GM12864 (cell line): ENCODE measurements at regions not wholly inside any gene's neighbourhood (a gene's known extent, or its start where the extent isn't known, plus 50 kb on each side); places are given as distances from the start of the nearest gene placed in this dataset.

Experiments used
- DNase-seq: peaks from one replicate; pipeline ENCODE4 v3.0.0-alpha.2; 2011; ENCODE audit warnings: low read depth
- H3K4me3 ChIP-seq: 2 replicates; pipeline ENCODE4 v1.5.1; 2011; ENCODE audit warnings: mild to moderate bottlenecking, low read depth, low read length, control low read depth
- TF ChIP-seq, protein P1 (sequence below): IDR thresholded peaks from 2 replicates; pipeline ENCODE4 v1.5.1; 2011; ENCODE audit warnings: low read depth, mild to moderate bottlenecking, moderate library complexity, low read length, control low read depth, inconsistent platforms; ENCODE audit errors: missing control alignments

DNA sequence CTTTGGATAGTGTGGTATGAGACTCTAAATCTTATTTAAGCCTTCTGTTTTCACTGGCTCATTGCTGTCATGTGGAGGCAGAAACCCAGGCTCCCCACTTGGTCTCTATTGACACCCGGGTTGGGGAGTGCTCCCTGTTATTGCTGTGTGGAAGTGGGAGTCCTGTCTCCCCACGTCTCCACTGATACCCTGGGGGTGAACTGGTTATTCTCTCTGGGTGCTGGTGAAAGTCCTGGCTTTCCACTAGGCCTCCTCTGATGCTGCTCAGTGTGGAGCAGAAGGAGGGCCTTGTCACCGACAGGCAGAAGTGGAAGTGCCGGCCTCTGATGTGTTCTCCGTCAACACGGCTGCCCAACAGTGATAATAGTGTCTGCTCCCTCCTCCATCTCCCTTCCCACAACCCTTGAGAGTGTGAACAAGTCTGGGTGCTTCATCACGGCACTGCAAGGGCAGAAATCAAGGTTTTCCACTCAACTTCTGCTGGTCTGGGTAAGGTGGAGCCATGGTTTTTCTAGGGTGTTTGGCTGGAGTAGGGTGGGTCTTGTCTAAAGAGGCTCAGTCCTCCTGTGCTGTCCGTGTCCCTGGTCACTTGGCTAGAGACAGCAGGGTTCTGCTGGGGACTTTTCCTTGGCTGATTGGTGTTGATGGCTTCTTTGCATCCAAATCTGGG is 240.7 kb upstream of the B3GAT1 start:
- DNase-seq: no peak
- H3K4me3 ChIP-seq: no peak overlapping the region
- TF ChIP-seq, protein P1, sequence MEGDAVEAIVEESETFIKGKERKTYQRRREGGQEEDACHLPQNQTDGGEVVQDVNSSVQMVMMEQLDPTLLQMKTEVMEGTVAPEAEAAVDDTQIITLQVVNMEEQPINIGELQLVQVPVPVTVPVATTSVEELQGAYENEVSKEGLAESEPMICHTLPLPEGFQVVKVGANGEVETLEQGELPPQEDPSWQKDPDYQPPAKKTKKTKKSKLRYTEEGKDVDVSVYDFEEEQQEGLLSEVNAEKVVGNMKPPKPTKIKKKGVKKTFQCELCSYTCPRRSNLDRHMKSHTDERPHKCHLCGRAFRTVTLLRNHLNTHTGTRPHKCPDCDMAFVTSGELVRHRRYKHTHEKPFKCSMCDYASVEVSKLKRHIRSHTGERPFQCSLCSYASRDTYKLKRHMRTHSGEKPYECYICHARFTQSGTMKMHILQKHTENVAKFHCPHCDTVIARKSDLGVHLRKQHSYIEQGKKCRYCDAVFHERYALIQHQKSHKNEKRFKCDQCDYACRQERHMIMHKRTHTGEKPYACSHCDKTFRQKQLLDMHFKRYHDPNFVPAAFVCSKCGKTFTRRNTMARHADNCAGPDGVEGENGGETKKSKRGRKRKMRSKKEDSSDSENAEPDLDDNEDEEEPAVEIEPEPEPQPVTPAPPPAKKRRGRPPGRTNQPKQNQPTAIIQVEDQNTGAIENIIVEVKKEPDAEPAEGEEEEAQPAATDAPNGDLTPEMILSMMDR: no peak

GRCh38 chr11:134647066-134647743 is 235.2 kb upstream of the B3GAT1 start:
- TF ChIP-seq, protein P1: no peak
- DNase-seq: no peak
- H3K4me3 ChIP-seq: no peak overlapping the region

GRCh38 chr11:134646561-134646960 is 234.5 kb upstream of the B3GAT1 start:
- H3K4me3 ChIP-seq: no peak overlapping the region
- DNase-seq: no peak
- TF ChIP-seq, protein P1: no peak

GRCh38 chr11:134645576-134645975 is 233.5 kb upstream of the B3GAT1 start:
- no peak overlapping the region for H3K4me3 ChIP-seq
- TF ChIP-seq, protein P1: no peak
- DNase-seq: no peak

- no peak for DNase-seq
- H3K4me3 ChIP-seq: no peak overlapping the region
- TF ChIP-seq, protein P1: no peak
Measured at GRCh38 chr11:134644476-134645456, 232.7 kb upstream of the B3GAT1 start.

DNA sequence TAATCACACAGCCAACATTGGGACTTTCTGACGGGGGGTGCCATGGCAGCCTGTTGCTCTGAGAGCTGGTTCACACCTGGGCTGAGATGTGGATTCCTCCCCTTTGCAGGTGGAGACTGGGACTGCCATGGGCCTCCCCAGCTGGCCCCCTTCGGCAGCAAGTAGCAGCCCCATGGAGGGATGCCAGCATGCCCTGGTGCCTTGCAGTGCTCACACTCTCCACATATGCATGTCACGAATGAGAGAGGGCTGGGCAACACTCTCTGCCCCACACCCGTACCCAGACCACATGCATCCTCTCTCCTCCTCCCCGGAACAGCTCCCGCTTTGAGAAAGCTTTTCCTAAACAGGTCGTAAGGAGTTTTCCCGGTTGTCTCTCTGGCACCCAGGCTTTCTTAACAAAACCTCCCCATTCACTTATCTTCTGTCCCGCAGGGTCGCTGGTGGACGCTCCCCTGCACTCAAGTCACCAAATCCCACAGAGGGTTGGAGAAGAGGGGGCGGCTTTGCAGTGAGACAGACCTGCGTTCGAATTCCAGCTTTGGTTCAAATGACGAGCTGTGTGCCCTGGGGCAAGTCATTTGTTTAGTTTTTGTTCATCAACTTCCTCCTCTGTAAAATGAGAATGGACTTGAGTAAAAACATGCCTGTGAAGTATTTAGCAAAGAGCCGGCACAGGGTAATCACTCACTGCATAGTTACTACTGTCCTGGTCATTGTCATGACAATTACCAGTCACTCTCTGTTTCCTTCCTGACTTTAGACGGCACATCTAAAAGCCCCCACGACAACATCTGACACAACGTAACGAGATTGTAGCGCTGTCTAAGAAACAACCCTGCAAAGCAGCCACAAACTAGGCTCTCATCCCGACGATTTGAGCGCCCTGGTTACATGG is 231.3 kb upstream of the B3GAT1 start:
- TF ChIP-seq, protein P1: no peak
- no peak for DNase-seq
- H3K4me3 ChIP-seq: no peak overlapping the region
